ENCODE measurements at regions not wholly inside any gene's neighbourhood (a gene's known extent, or its start where the extent isn't known, plus 50 kb on each side); places are given as distances from the start of the nearest gene placed in this dataset.
"Not testable (repeated sequence)": the region's sequence is repeated elsewhere in the genome, so short reads cannot be mapped to it uniquely, and the experiment has no call there.

DNA sequence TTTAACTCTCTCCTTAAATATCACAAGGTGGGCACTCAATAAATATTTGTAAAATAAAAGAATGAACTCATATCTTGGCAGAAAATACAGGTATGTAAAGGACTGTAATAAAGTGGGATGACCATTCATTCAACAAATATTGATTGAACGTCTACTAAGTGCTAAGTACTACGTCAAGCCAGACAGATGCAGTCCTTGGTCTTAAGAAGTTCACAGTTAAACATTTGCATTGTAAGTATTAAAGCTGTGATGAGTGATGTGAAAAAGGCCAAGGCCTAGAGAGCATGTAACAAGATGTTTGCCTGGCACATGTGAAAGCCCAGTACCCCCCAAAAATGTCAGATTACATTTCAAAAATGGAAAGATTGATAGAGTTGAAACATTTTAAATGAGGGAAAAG, 130.1 kb upstream of the TMEM170B start:
- no peak for DNase-seq (ENCODE audit: low spot score)

DNA sequence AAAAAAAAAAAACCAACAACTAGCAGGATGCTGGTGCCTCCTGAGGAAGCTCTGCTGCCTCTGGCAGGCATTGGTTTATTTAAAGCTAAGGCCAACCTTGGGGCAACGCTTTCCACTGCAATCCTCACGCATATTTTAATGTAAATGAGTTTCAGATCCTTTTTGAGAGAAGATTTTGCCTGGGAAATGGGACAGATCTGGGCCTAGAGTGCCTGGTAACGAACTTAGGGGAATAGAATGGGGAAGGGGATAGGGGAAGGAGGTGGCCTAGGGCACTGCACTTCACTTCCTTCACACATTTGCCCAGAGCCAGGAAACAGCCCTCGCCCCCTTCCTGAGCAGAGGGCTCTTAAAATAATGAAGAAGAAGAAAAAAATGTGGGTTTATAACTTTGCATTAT, 132.7 kb upstream of the TMEM170B start:
- DNase-seq (ENCODE audit: low spot score), result peak; percentile 26

GRCh38 chr6:11404081-11404480, 133.5 kb upstream of the TMEM170B start:
- no peak for DNase-seq (ENCODE audit: low spot score)

DNA sequence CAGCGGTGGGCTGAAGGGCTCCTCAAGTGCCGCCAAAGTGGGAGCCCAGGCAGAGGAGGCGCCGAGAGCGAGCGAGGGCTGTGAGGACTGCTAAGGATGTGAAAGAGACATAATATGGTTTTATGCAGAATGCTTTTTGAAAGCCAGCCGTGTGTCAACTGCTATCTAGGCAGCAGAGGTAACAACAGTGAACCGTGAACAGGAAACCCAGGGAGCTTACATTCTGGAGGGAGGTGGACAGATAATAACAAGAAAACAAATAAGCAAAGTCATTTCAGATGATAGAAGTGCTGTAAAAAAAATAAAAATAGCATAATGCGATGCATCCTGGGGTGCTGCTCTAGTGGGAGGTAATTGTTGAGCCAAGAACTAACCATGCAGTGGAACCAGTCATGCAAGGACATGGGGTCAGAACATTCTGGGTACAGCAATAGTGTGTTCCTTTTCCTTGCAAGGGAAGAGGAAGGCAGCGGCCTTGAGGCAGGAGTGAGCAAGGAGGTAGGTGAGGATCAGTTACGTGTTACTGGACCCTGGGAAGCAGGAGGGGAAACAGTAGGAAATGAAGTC, 134.4 kb upstream of the TMEM170B start:
- no peak for DNase-seq (ENCODE audit: low spot score)

GRCh38 chr6:11402581-11402980, 135.0 kb upstream of the TMEM170B start:
- not testable (repeated sequence) for DNase-seq (ENCODE audit: low spot score)

- DNase-seq (ENCODE audit: low spot score), result not testable (repeated sequence)
Measured at GRCh38 chr6:11401954-11402353, 135.6 kb upstream of the TMEM170B start.

DNA sequence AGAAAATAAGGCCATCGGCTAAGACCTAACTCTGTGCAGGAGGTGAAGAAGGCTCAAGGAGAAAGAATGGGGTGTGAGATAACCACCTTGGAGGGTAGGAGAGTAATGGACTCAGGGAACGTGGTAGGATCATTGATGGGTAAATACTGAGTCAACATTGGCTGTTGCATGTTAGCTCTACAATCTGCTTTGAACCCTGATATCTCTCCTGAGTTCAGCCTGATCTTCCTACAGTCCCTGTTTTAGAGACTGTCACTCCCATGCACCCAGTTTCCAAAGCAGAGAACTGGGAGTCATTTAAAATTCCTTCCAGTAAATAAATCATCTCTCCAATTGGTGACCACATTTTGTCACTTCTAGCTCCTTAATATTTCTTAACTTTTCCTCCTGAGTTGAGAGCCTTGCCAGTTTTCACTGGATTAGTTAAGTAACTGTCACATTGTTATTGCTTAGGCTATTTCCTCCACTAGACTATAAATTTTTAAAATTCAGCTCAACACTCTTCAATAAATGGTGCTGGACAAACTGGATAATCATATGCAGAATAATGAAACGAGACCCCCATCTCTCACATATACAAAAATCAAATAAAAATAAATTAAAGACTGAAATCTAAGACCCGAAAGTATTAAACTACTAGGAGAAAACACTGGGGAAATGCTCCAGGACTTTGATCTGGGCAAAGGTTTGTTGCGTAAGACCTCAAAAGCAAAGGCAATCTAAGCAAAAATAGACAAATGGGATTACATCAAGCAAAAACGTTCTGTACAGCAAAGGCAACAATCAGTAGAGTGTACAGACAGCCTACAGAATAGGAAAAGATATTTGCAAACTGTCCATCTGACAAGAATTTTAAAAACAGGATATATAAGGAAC, 138.9 kb upstream of the TMEM170B start:
- no peak for DNase-seq (ENCODE audit: low spot score)

DNA sequence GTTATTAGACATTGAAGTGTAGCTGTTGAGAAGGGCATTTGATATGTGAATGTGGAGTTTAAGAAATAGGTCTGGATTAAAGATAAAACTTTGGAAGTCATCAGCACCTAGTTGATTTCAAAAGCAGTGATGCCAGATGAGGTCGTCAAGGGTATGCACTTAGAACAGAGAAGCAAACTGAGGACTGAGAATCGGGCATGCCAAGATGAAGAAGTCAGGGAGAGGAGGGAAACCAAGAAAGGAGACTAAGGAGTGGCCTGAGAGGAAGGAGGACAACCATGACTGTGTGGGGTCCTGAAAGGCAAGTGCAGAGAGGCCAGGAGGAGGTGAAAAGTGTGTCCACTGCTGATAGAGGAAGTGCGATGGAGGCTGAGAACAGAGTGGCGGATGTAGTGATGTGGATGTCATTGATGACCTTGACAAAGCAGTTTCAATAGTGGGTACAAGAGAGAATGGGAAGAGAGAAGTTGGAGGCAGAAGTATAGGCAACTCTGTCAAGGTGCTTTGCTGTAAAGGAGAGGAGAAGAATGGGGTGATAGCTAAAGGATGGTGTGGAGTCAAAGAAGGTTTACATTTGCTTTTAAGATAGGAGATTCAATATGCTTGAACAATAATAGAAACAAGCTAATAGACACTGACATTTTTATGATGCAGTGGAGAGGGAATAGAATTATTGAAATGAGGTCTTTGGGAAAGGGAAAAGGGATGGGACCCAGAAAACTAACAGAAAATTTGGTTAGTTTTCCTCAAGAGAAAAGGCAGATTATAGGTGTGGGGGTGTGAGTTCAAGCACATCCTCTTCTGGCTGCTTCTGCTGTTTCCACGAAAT, 139.7 kb upstream of the TMEM170B start:
- no peak for DNase-seq (ENCODE audit: low spot score)

DNA sequence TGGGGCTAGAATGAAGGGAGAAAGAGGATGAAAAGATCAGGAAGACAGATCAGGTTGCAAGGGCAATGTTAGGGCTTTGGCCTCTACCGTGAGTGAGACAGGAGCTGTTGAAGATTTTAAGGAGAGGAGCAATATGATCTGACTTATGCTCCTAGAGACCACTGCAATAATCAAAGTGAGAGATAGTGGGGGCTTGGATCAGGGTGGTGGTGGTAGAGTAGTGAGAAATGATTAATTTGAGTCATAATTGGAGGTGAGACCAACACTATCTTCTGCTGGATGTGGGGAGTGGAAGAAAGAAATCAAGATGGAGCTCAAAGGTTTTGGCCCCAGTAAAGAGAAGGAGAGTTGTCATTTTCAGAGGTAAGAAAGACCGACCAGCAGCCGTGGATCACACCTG, 140.7 kb upstream of the TMEM170B start:
- DNase-seq (ENCODE audit: low spot score), result no peak

DNA sequence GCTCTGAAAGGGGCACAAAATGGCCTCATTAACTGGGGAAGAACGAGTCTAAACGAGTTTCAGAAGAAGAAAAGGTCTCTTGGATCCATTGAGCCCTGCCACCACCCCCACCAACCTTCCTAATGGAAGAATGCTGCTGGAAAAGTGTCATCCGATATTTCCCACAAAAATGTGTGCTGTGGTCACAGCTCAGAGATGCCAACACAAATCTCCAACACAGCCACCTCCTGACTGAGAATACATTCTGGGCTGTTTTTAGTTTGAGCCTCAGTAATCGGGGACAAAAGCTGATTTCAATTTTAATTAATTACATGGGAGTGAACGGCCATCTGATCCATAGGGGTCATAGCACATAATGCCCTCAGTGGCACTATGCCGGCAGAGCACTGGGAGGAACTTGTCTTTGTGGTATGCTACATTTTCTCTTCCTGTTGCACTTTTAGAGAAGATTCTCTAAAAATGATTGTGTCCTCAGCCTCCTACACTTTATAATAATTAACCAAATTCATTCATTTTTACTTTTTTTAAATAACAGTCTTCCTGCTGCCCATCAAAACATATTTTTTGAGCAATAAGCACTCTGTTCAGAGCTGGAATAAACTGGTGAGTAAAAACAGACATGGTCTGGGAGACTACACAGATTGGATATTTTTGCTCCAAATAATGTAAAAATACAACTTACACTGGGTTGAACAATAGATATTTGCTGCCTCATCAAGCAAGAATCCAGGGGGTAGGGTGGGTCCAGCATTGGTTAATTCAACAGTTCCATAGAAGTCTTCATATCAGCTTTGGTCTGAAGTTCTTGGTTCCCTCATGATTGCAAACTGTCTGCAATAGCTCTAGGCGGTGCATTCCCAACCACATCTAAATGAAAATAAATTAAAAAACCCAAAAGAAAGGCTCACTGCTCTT, 143.6 kb upstream of the TMEM170B start:
- DNase-seq (ENCODE audit: low spot score), result no peak

DNA sequence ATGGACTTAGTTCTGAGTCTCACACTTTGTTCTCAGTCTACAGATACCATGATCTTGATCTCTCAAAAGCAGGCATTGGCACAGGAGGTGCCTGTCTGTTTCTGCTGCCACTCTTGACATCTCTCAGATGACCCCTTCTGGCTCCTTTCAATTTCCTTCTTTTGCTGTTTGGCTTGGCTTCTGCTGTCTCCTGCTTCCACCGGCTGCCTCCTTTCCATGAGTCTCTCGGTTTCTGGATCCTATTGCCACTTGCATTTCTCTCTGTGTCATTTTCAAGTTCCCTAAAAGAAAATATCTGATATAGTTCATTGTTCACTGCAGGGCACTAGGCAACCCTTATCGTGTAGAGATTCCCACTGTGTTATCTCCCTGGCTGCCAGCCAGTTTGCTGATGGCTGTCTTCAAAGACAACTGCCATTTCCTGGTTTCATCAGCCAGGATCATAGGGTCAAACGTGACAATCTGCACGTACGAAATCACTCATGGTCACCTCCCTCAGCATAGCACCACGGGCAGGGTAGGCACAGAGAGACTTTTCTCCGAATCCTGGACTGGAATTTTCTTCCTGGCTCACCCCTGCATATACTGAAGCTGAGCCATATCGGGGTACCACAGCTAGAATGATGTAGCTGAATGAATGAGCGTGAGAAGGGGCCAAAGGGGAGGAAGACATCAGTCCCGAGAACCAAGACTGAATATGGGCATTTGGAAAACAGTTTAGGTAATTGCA, 144.6 kb upstream of the TMEM170B start:
- DNase-seq (ENCODE audit: low spot score), result no peak

- no peak for DNase-seq (ENCODE audit: low spot score)
Measured at GRCh38 chr6:11391934-11392777, 145.4 kb upstream of the TMEM170B start.

DNA sequence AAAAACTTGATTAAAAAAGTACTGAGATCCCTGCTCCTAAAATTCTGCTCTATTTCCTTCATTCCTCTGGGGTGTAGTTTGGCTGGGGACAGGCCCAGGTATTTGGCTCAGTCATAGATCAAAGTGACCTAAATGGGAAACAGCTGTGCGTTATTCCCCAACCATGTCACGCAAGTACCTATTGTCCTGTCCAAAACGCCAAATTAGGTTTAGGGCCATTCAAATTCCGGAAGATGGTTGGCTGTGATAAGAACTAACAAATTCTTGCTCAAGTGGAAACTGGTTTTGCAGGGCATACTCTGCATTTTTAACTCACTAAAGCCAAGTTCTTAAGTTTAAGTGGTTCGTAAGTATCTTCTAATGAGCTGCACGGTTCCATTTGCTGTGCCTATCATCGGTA, 147.6 kb upstream of the TMEM170B start:
- no peak for DNase-seq (ENCODE audit: low spot score)

DNA sequence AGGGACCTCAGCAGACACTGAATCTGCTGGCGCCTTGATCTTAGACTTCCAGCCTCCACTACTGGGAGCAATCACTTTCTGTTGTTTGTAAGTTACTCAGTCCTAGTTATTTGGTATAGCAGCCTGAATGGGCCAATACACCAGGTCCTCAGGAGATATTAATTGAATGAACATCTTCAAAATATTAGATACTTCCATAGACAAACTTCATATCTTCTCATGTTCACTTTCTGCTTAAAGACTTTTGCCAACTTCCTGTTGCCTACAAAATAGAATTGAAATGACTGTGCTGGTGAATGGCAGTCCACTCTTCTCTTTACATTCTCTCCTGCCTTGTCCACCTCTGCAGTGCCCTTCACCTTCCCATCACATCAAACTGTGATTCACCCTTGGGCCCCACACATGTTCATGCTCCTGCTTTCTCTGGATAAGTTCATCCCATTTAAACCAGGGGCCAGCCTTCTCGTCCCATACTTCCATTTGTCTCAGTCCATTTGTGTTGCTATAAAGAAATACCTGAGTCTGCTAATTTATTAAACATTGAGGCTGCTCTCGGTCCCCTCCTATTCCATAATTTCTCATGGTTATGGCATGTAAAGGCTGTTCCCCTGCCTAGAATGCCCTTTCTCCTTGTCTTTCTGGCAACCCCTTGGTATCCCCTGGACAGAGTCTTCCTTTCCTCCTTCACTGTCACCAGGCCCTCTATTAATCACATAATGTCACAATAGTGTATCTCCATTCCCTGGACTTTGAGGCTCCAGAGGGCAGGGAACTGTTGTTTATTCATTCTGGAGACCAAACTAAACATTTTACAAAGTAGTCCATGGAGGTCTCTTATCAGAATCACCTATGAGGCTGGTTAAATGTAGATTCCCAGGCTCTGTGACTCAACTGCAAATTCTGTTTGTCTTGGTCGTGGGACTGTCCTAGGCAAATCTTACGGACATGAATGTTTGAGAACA, 148.3 kb upstream of the TMEM170B start:
- DNase-seq (ENCODE audit: low spot score), result no peak

DNA sequence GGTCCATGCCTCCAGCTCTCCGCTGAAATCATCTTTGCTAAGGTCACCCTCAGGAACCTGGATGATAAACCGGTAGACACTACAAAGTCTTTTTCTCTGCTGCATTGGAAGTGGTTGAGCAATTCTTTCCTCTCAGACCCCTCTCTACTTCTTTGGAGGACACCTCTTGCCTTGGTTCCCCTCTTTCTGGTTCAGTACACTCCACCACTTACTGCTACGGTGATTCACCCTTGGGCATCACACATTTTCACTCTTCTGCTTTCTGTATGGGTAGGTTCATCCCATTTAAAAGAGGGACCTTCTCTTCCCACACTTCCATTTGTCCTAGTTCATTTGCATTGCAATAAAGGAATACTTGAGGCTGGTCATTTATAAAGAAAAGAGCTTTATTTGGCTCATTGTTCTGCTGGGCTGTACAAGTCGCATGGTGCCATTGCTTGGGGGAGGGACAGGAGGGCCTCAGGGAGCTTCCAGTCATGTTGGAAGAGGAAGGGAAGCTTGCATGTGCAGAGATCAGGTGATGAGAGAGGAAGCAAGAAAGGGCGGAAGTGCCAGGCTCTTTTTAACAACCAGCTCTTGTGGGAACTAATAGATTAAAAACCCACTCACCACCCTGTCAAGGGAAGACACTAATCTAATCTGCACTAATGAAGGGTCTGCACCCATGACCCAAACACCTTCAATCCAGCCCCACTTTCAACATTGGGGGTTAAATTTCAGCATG, 149.7 kb upstream of the TMEM170B start:
- no peak for DNase-seq (ENCODE audit: low spot score)

GRCh38 chr6:11386726-11387125, 150.8 kb upstream of the TMEM170B start:
- no peak for DNase-seq (ENCODE audit: low spot score)

DNA sequence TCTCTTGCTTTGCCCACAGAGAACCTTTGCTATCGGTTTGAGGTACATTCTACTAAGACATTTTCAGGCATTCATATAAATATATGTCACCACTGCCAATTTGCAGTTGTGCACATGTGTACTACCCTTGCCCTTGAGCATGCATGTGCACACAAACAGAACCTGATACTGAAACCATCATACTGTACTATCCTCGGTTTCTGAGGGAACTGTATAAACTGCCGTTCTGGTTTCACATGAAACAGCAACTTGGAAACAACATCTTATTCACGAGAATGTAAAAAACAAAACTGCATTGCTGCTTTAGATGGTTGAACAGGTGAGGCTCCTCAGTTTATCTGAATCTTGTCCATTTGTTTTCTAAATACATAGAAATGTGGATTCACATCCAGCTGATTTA, 151.2 kb upstream of the TMEM170B start:
- DNase-seq (ENCODE audit: low spot score), result no peak

All from globus pallidus (tissue), 1 donor.